HCT116 (cell line): ENCODE measurements at regions not wholly inside any gene's neighbourhood (a gene's known extent, or its start where the extent isn't known, plus 50 kb on each side); places are given as distances from the start of the nearest gene placed in this dataset.
A peak's percentile ranks its signal among the peaks of the same experiment; 100 is the strongest.

Experiments used
- ATAC-seq: fragments of 200-7000 bp; cut with Tn5 transposase; 2 replicates; pipeline ENCODE4 v1.9.1; 2020; ENCODE audit warnings: mild to moderate bottlenecking, moderate library complexity
- BruUV-seq: library from RNA; stranded (reverse); fragments of 400-500 nt; replicated peaks from 2 replicates; lab custom pipeline; 2021; lab: Mats Ljungman, UMichigan
- CTCF ChIA-PET: fragments of 300-600 bp; sonication (Branson Sonifier 250); formaldehyde crosslinking; loops from one replicate; lab custom pipeline; 2021; ENCODE audit warnings: antibody characterized with exemption; lab: Charles Lee
- POLR2A ChIA-PET: fragments of 300-600, 350-600 bp; sonication (Branson Sonifier 250); formaldehyde crosslinking; loops from one replicate; lab custom pipeline; 2021; ENCODE audit warnings: antibody characterized with exemption; lab: Charles Lee
- RAD21 ChIA-PET, 2 experiments: fragments of 300-600 bp; sonication (Branson Sonifier 250); formaldehyde crosslinking; loops; one replicate each; lab custom pipeline; 2023; ENCODE audit warnings: low total read pairs in 2 of 2; ENCODE audit not compliant: uncharacterized antibody in 2 of 2, unreplicated experiment in 2 of 2, low non-redundant PET in 1 of 2; lab: Charles Lee
- DNase-seq: peaks from one replicate; pipeline ENCODE4 v3.0.0-alpha.2; 2010; ENCODE audit warnings: low read depth, low spot score
- H2AFZ ChIP-seq: fragments of 200-600 bp; shearing (Covaris generic), sonication (generic); 2 replicates; pipeline ENCODE4 v1.6.1; 2017; ENCODE audit warnings: low read depth, mixed run types, mixed read lengths, antibody characterized with exemption, low read length; ENCODE audit not compliant: poor library complexity, severe bottlenecking
- H3K27ac ChIP-seq: 2 replicates; pipeline ENCODE4 v1.5.1; 2012; ENCODE audit warnings: low read depth, low read length
- H3K27me3 ChIP-seq: fragments of 200-600 bp; sonication (generic); 2 replicates; pipeline ENCODE4 v1.6.1; 2016; ENCODE audit warnings: mixed run types, low read length, mixed read lengths; ENCODE audit not compliant: insufficient read depth
- H3K36me3 ChIP-seq, 2 experiments: fragments of 200-500 bp in 1 of 2; fragments of 200-600 bp in 1 of 2; sonication (Bioruptor generic) in 1 of 2; sonication (generic) in 1 of 2; 2 replicates each; pipeline versions ENCODE4 v1.5.1 to v1.6.1; 2014 to 2016; ENCODE audit warnings: low read length in 2 of 2, inconsistent platforms in 1 of 2, mixed read lengths in 1 of 2, mixed run types in 1 of 2; ENCODE audit not compliant: insufficient read depth in 2 of 2, control insufficient read depth in 1 of 2
- H3K4me1 ChIP-seq, 2 experiments: fragments of 200-600 bp in 1 of 2; sonication (generic) in 1 of 2; 2 replicates each; pipeline versions ENCODE4 v1.5.1 to v1.6.1; 2012 to 2017; ENCODE audit warnings: low read length in 2 of 2, inconsistent platforms in 1 of 2, mild to moderate bottlenecking in 1 of 2, mixed read lengths in 1 of 2, mixed run types in 1 of 2, moderate library complexity in 1 of 2; ENCODE audit not compliant: insufficient read depth in 2 of 2, control insufficient read depth in 1 of 2
- H3K4me2 ChIP-seq: fragments of 200-600 bp; sonication (generic); 2 replicates; pipeline ENCODE4 v1.6.1; 2017; ENCODE audit warnings: mixed run types, low read length, mixed read lengths
- H3K4me3 ChIP-seq, 2 experiments: fragments of 200-600 bp in 1 of 2; sonication (generic) in 1 of 2; replicated peaks in 1 of 2; 2 replicates each; pipeline ENCODE4 v1.5.1; 2011 to 2016; ENCODE audit warnings: low read length in 2 of 2, control low read depth in 1 of 2, low read depth in 1 of 2, mild to moderate bottlenecking in 1 of 2, mixed read lengths in 1 of 2, mixed run types in 1 of 2
- H3K79me2 ChIP-seq: fragments of 200-600 bp; sonication (generic); 2 replicates; pipeline ENCODE4 v1.6.1; 2017; ENCODE audit warnings: mild to moderate bottlenecking, mixed run types, low read length, moderate library complexity, mixed read lengths; ENCODE audit not compliant: insufficient read depth
- H3K9ac ChIP-seq: fragments of 200-600 bp; sonication (generic); 2 replicates; pipeline ENCODE4 v1.6.1; 2016; ENCODE audit warnings: low read length, mixed read lengths
- H3K9me2 ChIP-seq: fragments of 200-600 bp; sonication (generic), shearing (Covaris generic); 2 replicates; pipeline ENCODE4 v1.6.1; 2017; ENCODE audit warnings: mixed run types, mild to moderate bottlenecking, moderate library complexity; ENCODE audit not compliant: insufficient read depth
- H3K9me3 ChIP-seq, 2 experiments: fragments of 200-500 bp in 1 of 2; fragments of 200-600 bp in 1 of 2; sonication (Bioruptor generic) in 1 of 2; sonication (generic) in 1 of 2; 2 replicates each; pipeline ENCODE4 v1.6.1; 2014 to 2017; ENCODE audit warnings: low read length in 2 of 2, mixed read lengths in 2 of 2, inconsistent platforms in 1 of 2, low read depth in 1 of 2, mild to moderate bottlenecking in 1 of 2, mixed run types in 1 of 2, moderate library complexity in 1 of 2; ENCODE audit not compliant: control insufficient read depth in 1 of 2, insufficient read depth in 1 of 2
- H4K20me1 ChIP-seq: fragments of 200-600 bp; sonication (generic), shearing (Covaris generic); 2 replicates; pipeline ENCODE4 v1.6.1; 2017; ENCODE audit warnings: mixed run types, mild to moderate bottlenecking, moderate library complexity; ENCODE audit not compliant: insufficient read depth
- CBX3 ChIP-seq: IDR thresholded peaks from 2 replicates; pipeline ENCODE4 v1.6.1; 2012; ENCODE audit warnings: low read depth
- CEBPB ChIP-seq: IDR thresholded peaks from 2 replicates; pipeline ENCODE4 v1.6.1; 2012; ENCODE audit warnings: low read depth
- CTCF ChIP-seq, 3 experiments: fragments of 200-600 bp in 1 of 3; sonication (generic) in 1 of 3; IDR thresholded peaks in 2 of 3; conservative IDR thresholded peaks in 1 of 3; 2 replicates each; pipeline ENCODE4 v1.5.1; 2012 to 2017; ENCODE audit warnings: low read depth in 2 of 3, low read length in 2 of 3, antibody characterized with exemption in 1 of 3, borderline replicate concordance in 1 of 3, control low read depth in 1 of 3, mild to moderate bottlenecking in 1 of 3, mixed read lengths in 1 of 3, mixed run types in 1 of 3, moderate library complexity in 1 of 3; ENCODE audit not compliant: insufficient read depth in 1 of 3
- EGR1 ChIP-seq: IDR thresholded peaks from 2 replicates; pipeline ENCODE4 v1.6.1; 2012; ENCODE audit warnings: low read depth
- FOSL1 ChIP-seq: IDR thresholded peaks from 2 replicates; pipeline ENCODE4 v1.6.1; 2012; ENCODE audit warnings: low read depth
- MAX ChIP-seq: IDR thresholded peaks from 2 replicates; pipeline ENCODE4 v1.6.1; 2012
- POLR2A ChIP-seq: IDR thresholded peaks from 2 replicates; pipeline ENCODE4 v1.7.0; 2011; ENCODE audit warnings: borderline replicate concordance; ENCODE audit not compliant: insufficient read depth, insufficient read length; ENCODE audit errors: extremely low read depth
- POLR2AphosphoS5 ChIP-seq: IDR thresholded peaks from 2 replicates; pipeline ENCODE4 v1.6.1; 2011; ENCODE audit warnings: mild to moderate bottlenecking, low read depth, low read length, moderate library complexity
- RAD21 ChIP-seq: IDR thresholded peaks from 2 replicates; pipeline ENCODE4 v1.6.1; 2012; ENCODE audit warnings: low read depth, mild to moderate bottlenecking
- SIN3A ChIP-seq: IDR thresholded peaks from 2 replicates; pipeline ENCODE4 v1.6.1; 2012; ENCODE audit warnings: low read depth
- SP1 ChIP-seq: IDR thresholded peaks from 2 replicates; pipeline ENCODE4 v1.6.1; 2012; ENCODE audit warnings: low read depth
- ZNF274 ChIP-seq: fragments of 200-500 bp; sonication (Bioruptor generic); IDR thresholded peaks from 2 replicates; pipeline ENCODE4 v1.6.1; 2014; ENCODE audit warnings: mild to moderate bottlenecking, low read depth, low read length, inconsistent platforms
- intact Hi-C: fragments of 100-400 bp; cut with micrococcal nuclease; formaldehyde crosslinking; loops from 2 replicates; pipeline ENCODE4 v1.10.0; 2022
- TF ChIP-seq, protein P1 (sequence below): IDR thresholded peaks from 2 replicates; pipeline ENCODE4 v1.6.1; 2011; ENCODE audit warnings: mild to moderate bottlenecking, low read length, moderate library complexity; ENCODE audit not compliant: insufficient replicate concordance; ENCODE audit errors: extremely low read depth

DNA sequence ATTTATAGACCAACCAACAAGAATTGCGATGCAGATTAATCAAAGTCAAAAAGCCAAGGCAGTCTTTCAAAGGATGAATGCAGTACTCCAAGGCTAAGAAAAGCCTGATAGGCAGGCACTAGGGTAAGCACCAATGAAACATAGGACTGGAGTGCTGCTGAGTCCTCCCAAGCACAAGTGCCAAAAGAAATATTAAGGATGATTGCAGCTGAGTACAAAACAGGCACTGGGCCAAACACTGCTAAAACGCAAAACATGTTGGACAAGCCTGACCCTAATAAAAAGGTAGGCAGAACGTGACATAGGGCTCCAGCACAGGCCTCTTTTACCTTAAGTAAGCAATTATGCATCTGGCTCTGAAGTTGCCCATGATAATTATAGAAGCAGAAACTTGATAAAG is 160.1 kb upstream of the LRP1B start:
- Histone ChIP-seq H3K4me2 (no peak overlapping the region), H3K9ac (no peak overlapping the region), H3K79me2 (no peaks in the 10 kb centered on the region), H3K9me2 (no peaks in the 10 kb centered on the region; the same call in 1 of the 2 replicates), H3K27ac (no peak overlapping the region), H3K4me3 (no peak overlapping the region), H3K27me3 (no peaks in the 10 kb centered on the region), H2AFZ (no peak overlapping the region), H3K36me3 (no peaks in the 10 kb centered on the region), H3K9me3 (no peaks in the 10 kb centered on the region), H4K20me1 (no peaks in the 10 kb centered on the region), H3K4me1 (no peaks in the 10 kb centered on the region; a peak in 1 of 4 replicates)
- ChIA-PET POLR2A (no interaction called here), RAD21 (no interaction called here), CTCF (no interaction called here)
- DNase-seq (no peak), ATAC-seq (no peak)
- intact Hi-C loops, result no loop called here
- TF ChIP-seq EGR1 (no peak), ZNF274 (no peak), SIN3A (no peak), CEBPB (no peak), FOSL1 (no peak)
- TF ChIP-seq, protein P1, sequence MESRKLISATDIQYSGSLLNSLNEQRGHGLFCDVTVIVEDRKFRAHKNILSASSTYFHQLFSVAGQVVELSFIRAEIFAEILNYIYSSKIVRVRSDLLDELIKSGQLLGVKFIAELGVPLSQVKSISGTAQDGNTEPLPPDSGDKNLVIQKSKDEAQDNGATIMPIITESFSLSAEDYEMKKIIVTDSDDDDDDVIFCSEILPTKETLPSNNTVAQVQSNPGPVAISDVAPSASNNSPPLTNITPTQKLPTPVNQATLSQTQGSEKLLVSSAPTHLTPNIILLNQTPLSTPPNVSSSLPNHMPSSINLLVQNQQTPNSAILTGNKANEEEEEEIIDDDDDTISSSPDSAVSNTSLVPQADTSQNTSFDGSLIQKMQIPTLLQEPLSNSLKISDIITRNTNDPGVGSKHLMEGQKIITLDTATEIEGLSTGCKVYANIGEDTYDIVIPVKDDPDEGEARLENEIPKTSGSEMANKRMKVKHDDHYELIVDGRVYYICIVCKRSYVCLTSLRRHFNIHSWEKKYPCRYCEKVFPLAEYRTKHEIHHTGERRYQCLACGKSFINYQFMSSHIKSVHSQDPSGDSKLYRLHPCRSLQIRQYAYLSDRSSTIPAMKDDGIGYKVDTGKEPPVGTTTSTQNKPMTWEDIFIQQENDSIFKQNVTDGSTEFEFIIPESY, result no peak
- no TSS peak for BruUV-seq

- peak; percentile 42 for DNase-seq
- Histone ChIP-seq H3K4me1 (no peaks in the 10 kb centered on the region; a peak in 1 of 4 replicates), H4K20me1 (no peaks in the 10 kb centered on the region), H3K36me3 (no peaks in the 10 kb centered on the region), H3K9me3 (no peaks in the 10 kb centered on the region), H3K27ac (no peak overlapping the region), H2AFZ (peak overlapping the region; percentile 88), H3K9ac (no peak overlapping the region), H3K27me3 (no peaks in the 10 kb centered on the region), H3K4me2 (no peak overlapping the region), H3K4me3 (no peak overlapping the region), H3K9me2 (no peaks in the 10 kb centered on the region), H3K79me2 (no peaks in the 10 kb centered on the region)
- BruUV-seq, result no TSS peak
- POLR2A ChIA-PET, result no interaction called here
- ATAC-seq, result peak; percentile 96
- RAD21 ChIA-PET, result no interaction called here
- intact Hi-C loops, result loop anchor here (5.0 kb wide), 1 partner anchor 316 kb away; no protein-coding TSS in a partner anchor
- 0 out of 2 replicates have a peak, but pooled peaks have one; percentile 29 for TF ChIP-seq CBX3
- no peak for TF ChIP-seq POLR2AphosphoS5
- TF ChIP-seq MAX, result no peak
- peak; percentile 48 for TF ChIP-seq RAD21
- TF ChIP-seq POLR2A, result no peak
- no peak for TF ChIP-seq SP1
- TF ChIP-seq FOSL1, result no peak
- no peak for TF ChIP-seq ZNF274
- peak; percentile 54 to 78 (median 77); a peak in 5 of 6 replicates for TF ChIP-seq CTCF (IDR thresholded peaks at IDR 0.05 in 2 of 3, conservative IDR thresholded peaks at IDR 0.05 in 1 of 3; ENCODE audit: borderline replicate concordance in 1 of 3, insufficient read depth in 1 of 3, low read depth in 2 of 3, low read length in 2 of 3)
- CTCF ChIA-PET, result interaction anchor here (1.1 kb wide), 1 partner anchor 9 kb away, joined by 3 read pairs; no protein-coding TSS in a partner anchor
Observed at GRCh38 chr2:142286618-142287017, 155.8 kb upstream of the LRP1B start.
